Activated T-cell treated with anti-CD3 and anti-CD28 coated beads, Interleukin-2, amount 50 U/mL, for 48 hours (primary cell): ENCODE measurements at regions not wholly inside any gene's neighbourhood (a gene's known extent, or its start where the extent isn't known, plus 50 kb on each side); places are given as distances from the start of the nearest gene placed in this dataset.
"Not testable (repeated sequence)": the region's sequence is repeated elsewhere in the genome, so short reads cannot be mapped to it uniquely, and the experiment has no call there.

Source experiments
- DNase-seq, 2 experiments: peaks; one replicate each; pipeline ENCODE4 v3.0.0-alpha.2; 2020

- DNase-seq, result no peak
Measured at GRCh38 chr3:67940210-67940952, 286.0 kb upstream of the SUCLG2 start.

- DNase-seq, result no peak
Measured at GRCh38 chr3:67937498-67938118, 283.2 kb upstream of the SUCLG2 start.

GRCh38 chr3:67930394-67930793 is 276.0 kb upstream of the SUCLG2 start:
- not testable (repeated sequence) for DNase-seq

- no peak for DNase-seq
Measured at GRCh38 chr3:67923796-67924195, 269.4 kb upstream of the SUCLG2 start.

- no peak for DNase-seq
Measured at GRCh38 chr3:67920969-67921368, 266.6 kb upstream of the SUCLG2 start.

- no peak for DNase-seq
Measured at GRCh38 chr3:67920311-67920710, 265.9 kb upstream of the SUCLG2 start.

GRCh38 chr3:67916353-67916752 is 261.9 kb upstream of the SUCLG2 start:
- no peak for DNase-seq

GRCh38 chr3:67907735-67908134 is 253.3 kb upstream of the SUCLG2 start:
- no peak for DNase-seq

GRCh38 chr3:67906261-67906660 is 251.8 kb upstream of the SUCLG2 start:
- DNase-seq, result no peak

GRCh38 chr3:67901681-67902080 is 247.3 kb upstream of the SUCLG2 start:
- no peak for DNase-seq

GRCh38 chr3:67898916-67899315 is 244.5 kb upstream of the SUCLG2 start:
- DNase-seq, result no peak

GRCh38 chr3:67897351-67898336 is 243.2 kb upstream of the SUCLG2 start:
- DNase-seq, result no peak

GRCh38 chr3:67896130-67896529 is 241.7 kb upstream of the SUCLG2 start:
- no peak for DNase-seq

- no peak for DNase-seq
Measured at GRCh38 chr3:67894510-67894909, 240.1 kb upstream of the SUCLG2 start.

GRCh38 chr3:67884345-67884744 is 229.9 kb upstream of the SUCLG2 start:
- DNase-seq, result no peak

GRCh38 chr3:67883766-67884165 is 229.4 kb upstream of the SUCLG2 start:
- DNase-seq, result no peak

GRCh38 chr3:67882981-67883380 is 228.6 kb upstream of the SUCLG2 start:
- no peak for DNase-seq

- DNase-seq, result no peak
Measured at GRCh38 chr3:67876261-67876660, 221.8 kb upstream of the SUCLG2 start.

- no peak for DNase-seq
Measured at GRCh38 chr3:67875858-67876257, 221.4 kb upstream of the SUCLG2 start.

- no peak for DNase-seq
Measured at GRCh38 chr3:67875338-67875737, 220.9 kb upstream of the SUCLG2 start.

GRCh38 chr3:67870477-67870876 is 216.1 kb upstream of the SUCLG2 start:
- DNase-seq, result no peak

GRCh38 chr3:67866571-67866970 is 212.2 kb upstream of the SUCLG2 start:
- DNase-seq, result no peak

GRCh38 chr3:67864587-67865183 is 210.3 kb upstream of the SUCLG2 start:
- no peak for DNase-seq
